Renal cortex interstitium (tissue), 11 donors: ENCODE measurements at regions not wholly inside any gene's neighbourhood (a gene's known extent, or its start where the extent isn't known, plus 50 kb on each side); places are given as distances from the start of the nearest gene placed in this dataset.
"Not testable (repeated sequence)": the region's sequence is repeated elsewhere in the genome, so short reads cannot be mapped to it uniquely, and the experiment has no call there.

ENCODE experiments used
- DNase-seq, 11 donors: peaks; one replicate each; pipeline ENCODE4 v3.0.0-alpha.2; 2013; ENCODE audit warnings: low read depth in 9 of 11, low spot score in 4 of 11; ENCODE audit errors: extremely low read depth in 1 of 11

DNA sequence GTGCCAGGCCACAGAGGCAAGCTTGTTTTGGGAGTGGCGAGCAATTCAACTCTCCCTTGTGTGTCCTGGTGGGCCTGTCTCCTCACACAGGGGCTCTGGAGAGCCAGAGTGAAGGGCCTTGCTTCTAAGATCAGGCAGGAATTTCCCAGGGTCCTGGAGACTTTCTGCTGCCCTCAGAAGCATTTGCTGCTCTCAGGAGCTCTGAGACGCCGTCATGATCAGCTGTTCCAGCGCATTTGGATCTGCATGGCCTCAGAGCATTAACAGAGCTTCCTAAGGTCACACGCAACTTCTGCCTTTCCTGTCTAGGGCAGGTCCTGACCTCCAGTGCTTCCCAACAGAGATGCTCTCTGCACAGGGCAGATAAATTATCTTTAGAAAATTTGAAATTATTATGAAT, 52.2 kb upstream of the C10orf90 start:
- no peak for DNase-seq

DNA sequence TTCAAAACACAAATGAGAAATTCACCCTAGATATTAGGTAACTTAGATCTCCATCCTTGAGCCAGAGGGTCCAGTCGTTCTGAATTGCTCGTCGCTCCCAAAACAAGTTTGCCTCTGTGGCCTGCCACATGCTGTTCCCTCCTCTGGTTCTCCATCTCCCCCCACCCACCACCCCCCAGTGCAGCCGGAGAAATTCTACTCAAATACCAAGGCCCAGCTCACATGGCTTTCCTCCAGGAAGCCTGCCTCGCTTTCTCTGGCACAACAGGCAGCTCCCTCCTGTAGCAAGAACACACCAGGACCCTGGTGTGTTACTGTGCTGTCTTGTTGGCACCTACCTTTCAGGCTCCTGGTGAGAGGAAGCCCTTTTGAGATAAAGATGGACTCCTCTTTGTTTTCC, 52.7 kb upstream of the C10orf90 start:
- DNase-seq, result no peak

DNA sequence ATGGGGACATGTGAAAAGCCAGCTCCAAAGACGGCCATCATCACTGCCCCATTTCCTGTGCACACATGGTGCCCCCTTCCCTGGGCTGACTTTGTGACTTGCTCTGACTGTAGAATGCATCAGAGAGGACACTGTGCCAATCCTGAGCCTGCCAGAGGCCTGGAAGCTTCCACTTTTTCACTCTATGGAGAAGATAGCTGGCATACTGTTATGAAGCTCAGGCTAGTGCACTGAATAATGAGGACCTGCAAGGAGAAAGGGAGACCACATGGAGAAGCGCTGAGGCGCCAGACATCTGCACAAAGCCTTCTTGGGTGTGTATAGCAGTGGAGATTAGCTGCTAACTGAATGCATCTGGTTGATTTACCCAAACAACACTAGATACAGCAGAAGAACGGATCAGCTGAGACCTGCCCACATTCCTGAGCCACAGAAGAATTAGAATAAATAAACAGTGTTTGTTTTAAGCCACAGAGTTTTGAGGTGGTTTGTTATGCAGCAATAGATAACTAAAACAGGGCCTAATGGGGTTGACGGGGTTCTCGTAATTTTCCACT, 58.9 kb upstream of the C10orf90 start:
- DNase-seq, result no peak

DNA sequence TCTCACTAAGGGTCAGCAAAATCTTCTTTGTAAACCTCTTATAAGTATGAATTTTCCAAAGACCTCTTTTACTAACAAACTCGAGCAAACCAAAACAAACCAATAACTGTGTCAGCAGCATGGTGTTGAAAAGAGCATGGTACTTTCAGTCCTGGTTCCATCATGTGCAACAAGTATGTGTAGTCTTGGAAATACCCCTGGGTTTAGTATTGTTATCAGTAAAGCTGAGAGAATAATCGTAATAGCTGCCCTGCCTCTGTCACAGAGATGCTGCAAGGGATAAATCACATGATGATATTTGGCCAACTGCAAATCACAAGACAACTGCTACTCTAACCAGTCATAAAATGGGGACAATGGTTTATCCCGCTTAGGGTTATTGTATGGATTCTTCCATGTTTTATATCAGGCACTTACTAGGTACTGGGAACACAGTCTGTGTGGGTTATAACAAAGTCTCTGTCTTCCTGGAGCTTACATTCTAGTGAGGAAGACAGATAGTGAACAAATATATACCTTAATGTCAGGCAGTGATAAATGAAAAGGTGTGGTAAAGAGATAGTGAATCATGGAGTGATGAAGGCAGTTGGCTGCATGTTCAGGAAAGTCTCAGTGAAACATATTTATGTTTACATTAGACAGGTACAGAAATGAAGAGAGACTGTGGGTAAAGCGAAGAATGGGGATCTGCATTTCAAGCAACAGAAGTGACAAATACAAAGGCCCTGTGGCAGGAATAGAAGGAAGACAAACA, 60.5 kb upstream of the C10orf90 start:
- no peak for DNase-seq

DNA sequence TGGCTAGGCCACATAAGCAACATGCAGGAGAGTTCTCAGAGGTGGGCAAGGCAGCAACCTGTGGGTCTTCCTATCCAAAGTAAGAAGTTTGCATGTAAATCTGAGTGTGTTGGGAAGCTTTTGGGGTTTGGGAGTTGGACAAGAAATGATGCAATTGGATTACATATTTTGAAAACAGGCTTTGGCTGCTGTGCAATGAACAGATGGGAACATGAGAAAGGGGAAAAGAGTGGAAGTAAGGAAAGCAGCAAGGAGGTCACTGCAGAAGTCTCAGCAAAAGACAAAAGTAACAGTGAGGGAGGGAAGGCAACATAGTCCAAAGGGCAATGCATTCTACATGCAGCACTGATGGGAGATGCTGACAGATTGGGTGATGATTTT, 61.1 kb upstream of the C10orf90 start:
- no peak for DNase-seq

DNA sequence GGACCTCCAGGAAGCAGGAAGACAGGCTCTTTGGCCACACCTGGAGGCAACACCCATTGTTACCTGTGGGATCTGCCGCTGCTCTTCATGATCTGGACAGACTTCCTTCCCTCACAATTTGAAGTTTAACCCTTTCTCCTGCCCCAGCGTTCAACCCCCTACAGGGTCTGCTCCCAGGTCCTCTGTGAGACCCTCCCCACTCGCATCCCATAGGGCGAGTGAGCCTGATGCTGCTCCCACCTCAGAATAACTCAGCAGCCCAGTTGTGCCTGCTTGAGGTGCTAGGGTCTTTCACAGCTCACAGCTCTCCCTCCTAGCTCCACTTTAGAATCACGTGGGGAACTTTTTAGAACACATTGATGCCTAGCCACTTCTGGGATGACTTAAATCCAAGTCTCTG, 61.8 kb upstream of the C10orf90 start:
- DNase-seq, result no peak

DNA sequence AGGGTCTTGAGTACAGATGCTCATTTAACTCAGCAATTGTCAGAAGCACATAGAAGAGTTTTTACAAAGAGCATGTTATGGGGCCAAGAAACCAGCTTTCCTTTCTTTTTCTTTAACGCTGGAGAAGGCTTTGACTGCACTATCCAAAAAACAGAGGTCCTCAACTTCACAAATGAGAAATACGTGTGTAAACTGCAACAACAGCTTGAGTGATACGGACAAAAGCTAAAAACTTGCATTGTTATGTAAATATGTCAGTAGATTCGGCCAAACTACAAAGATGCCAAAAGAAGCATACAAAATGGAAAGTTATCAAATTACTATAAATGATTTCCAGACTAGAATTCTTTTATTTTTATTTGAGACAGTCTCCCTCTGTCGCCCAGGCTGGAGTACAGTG, 62.4 kb upstream of the C10orf90 start:
- DNase-seq, result no peak

DNA sequence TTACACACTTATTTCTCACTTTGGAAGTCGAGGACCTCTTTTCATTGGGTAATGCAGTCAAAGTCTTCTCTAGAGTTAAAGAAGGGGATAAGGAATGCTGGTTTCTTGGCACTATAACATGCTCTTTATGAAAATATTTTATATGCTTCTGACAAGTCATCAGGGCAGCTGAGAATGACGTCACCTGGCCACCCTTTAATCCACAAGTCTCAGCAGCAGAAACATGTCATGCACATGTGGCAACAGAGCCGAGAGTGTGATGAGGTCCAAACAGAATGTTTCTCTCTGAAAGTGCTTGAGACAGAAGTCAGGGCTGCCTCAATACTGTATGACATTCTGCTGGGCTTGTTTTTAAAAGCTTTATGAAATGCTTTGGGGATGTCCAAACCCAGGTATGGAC, 63.5 kb upstream of the C10orf90 start:
- DNase-seq, result no peak

DNA sequence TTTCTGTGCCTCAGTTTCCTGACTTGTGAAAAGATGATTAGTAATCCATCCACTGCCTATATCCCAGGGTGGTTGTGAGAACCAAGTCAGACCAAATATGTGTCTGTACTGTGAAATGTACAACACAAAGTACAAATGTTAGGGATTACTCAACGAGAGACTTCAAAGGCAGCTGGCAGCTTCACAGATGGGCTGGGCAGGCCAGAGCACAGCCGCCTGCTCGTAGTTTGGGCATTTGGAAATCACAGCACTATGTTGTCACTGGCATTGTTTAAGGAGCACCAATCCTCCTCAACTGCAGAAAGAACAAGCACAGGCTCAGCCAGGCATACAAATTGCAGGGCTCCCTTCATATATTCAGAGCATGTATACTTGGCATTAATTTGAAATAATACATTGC, 64.5 kb upstream of the C10orf90 start:
- no peak for DNase-seq

DNA sequence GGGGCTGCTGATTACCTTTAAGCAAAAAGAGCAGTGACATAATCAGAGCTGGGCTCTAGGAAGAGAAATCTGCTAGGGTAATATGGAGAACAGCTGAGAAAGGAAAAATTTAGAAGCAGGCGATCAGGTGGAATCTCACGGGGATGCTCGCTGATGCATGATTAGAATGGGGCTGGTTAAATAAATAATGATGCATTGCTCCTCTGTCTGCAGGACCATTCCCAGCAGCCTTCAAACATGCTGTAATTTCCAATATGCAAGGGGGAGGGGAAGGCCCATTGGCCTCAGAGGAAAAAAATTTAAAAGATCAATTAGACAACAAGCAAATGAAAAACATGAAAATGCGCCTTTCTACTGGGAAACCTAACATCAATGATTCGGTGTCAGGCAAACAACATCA, 65.6 kb upstream of the C10orf90 start:
- DNase-seq, result no peak

DNA sequence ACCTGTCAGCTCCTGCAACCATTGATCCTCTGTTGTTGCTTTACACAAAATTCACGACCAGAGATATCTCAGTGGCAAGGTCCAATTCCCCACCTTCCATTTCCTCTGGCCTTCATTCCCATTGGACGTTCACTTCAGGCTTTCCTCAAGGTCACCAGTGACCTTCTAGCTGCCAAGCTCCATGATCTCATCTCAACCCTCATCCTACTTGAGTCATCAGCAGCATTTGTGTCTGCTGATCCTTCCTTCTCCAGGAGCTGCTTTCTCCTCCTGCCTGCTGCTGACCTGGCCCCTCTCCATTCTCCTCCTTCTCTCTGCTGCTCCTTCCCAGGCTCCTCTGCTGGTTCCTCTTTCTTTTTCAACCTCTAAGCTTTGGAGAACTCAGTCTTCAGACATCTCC, 66.2 kb upstream of the C10orf90 start:
- no peak for DNase-seq

DNA sequence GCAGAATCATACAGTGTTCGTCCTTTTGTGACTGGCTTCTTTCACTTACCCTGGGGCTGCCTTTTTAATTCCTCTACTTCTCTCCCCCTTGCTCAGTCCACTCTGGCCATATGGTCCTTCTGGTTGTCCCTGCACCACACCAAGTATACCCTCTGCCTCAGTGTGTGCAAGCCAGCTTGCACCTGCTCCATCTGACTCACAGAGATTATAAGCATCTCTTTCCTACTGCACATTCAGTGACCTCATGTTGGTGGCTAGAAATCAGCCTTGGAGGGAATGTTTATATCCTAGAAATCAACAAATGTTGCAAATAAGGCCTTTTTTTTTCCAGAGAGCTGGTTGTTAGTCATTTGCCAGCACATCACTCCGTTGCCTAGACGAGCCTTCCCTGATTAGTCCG, 67.5 kb upstream of the C10orf90 start:
- no peak for DNase-seq

DNA sequence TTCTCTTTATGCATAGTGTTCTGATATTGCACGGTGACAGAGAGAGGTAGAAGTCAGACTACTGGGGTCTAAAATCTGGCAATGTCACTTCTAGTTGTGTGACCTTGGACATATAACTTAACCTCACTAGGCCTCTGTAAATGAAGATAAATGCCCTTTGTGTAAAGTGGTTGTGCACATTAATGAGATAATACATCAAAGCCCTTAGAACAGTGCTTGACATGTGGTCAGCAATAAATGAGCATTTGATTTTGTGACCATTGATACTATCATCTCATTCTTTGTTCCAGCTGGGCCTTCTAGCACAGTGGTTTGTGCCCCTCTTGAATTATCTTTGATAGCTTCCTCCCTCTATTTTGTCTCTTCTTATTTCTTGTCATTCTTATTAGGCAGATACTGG, 74.1 kb upstream of the C10orf90 start:
- no peak for DNase-seq

DNA sequence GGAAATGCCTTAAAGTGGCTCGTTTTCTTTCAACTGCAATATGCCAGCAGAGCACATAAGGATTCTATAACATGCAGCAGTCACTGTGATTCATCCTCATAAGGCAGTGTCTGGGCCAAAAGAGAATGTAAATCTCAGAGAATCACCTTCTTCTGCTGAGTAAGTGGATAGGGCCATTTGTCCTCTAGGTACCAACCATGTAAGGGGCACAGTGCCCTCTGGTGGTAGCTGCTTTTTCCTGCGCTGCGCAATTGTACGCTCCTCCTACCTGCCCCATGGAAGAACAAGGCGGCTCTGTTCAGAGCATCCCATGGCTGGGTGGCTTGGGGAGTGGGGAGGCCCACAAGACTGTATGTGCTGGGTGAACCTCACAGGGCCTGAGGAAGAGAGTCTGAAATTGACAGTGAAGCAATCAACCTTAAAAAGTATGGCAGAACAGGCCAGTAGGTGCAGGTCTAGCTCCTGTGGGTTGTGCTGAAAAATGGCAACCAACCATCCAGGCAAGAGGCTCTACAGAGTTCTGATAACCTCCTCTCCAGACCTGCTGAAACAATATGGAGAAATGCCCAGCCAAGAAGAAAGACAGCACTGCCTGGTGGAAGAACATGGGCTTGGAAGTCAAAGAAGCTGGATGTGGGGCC, 78.6 kb upstream of the C10orf90 start:
- peak; percentile 35 to 75 (median 65) for DNase-seq

DNA sequence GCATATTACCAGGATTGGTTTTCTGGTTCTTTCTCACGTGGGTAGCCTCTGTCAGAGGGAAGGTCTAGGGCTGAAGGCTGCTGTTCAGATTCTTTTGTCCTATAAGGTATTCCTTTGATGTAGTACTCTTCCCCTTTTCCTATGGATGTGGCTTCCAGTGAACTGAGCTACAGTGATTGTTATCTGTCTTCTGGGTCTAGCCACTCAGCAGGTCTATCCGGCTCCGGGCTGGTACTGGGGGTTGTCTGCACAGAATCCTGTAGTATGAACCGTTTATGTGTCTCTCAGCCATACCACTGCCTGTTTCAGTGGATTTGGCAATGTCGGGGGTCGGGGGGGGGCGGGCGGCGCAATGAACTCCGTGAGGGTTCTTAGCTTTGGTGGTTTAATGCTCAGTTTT, 84.5 kb upstream of the C10orf90 start:
- DNase-seq, result no peak

DNA sequence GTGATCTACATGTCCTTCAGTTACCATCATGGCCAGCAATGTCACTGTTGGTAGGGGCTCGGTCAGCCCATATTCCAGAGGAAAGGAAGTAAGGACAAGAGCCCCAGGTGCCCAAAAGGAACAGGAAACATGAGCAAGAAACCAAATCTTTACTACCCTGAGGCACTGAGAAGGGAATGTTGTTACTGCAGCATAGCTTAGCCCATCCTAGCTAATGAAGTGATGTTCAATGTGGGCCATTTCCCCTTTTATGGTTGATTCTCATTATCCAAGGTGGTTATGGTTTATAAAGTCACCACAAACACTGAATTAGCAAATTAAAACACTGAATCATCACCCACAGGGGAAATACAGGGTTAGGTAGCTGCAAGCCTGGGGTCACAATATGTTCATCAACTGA, 88.4 kb upstream of the C10orf90 start:
- DNase-seq, result no peak

DNA sequence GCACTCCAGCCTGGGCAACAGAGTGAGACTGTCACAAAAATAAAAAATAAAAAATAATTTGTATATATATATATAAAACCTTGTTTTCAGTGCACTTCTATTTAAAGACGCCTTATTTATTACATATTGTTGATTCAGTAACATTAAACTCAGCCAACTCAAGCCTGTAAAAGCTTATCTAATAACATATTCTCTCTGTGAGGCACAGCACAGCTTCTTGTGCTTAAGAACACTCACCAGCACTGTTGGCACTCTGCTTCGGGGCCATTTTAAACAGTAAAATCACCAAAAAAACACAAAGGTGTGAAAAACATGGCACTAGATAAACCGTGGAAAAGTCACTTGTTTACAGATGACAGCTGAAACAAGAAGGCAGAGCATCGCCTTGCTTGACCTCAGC, 89.0 kb upstream of the C10orf90 start:
- no peak for DNase-seq

DNA sequence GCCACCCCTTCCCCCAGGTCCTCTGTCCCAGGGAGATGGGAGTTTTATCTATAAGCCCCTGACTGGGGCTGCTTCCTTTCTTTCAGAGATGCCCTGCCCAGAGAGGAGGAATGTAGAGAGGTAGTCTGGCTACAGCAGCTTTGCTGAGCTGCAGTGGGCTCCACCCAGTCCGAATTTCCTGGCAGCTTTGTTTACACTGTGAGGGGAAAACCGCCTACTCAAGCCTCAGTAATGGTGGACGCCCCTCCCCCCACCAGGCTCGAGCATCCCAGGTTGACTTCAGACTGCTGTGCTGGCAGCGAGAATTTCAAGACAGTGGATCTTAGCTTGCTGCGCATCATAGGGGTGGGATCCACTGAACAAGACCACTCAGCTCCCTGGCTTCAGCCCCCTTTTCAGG, 96.2 kb upstream of the C10orf90 start:
- DNase-seq, result not testable (repeated sequence)

DNA sequence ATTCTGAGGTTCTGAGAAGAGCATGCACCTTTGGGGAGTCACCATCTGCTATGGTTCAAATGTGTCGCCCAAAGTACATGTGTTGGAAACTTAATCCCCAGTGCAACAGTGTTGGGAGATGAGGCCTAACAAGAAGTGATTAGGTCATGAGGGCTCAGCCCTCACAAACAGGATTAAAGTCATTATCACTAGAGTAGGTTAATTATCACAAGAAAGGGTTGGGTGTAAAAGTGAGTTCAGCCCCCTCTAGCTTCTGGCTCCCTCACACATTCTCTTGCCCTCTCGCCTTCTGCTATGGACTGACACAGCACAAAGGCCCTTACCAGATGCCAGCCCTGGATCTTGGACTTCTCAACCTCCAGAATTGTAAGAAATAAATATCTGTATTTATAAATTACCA, 100.3 kb upstream of the C10orf90 start:
- DNase-seq, result no peak

DNA sequence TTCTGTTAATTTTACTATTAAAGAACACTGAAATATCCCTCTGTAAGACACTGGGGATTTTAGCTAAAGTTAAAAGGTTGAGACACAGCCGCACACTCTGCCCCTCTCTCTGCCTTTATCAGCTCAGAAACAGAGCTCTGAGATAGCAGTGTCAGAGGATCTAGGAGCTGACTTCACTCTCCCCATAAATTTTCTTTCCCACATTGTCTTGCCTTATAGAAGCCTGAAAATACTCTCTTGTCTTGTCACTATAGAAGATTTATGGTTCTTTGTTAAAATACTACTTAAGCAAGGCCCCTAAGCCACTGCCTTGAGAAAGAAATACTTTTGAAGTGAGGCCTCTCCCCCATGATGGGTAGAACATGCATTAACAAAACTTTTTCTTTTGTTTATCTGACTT, 105.7 kb upstream of the C10orf90 start:
- no peak for DNase-seq

DNA sequence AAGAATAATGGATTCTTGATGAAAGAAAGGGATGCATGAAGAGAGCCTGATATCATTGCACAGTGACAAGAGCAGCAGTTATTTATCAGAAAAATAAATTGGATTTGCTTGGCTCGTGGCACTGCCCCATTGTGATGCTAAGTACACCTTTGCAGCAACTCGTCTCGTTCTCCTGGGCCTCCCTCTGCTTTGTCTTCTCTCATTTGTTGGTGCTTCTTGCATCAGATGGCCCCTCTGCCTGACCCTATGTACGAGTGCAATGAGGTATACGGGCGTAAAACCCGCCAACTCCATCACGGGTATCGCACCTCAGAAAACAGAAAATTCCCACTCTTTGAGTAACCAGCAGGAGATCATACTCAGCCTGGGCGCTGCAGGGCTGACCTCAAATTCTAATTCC, 107.2 kb upstream of the C10orf90 start:
- DNase-seq, result no peak
